A673 (cell line): ENCODE measurements at regions not wholly inside any gene's neighbourhood (a gene's known extent, or its start where the extent isn't known, plus 50 kb on each side); places are given as distances from the start of the nearest gene placed in this dataset.

Source experiments
- BruUV-seq: library from RNA; stranded (reverse); fragments of 400-500 nt; replicated peaks from 2 replicates; lab custom pipeline; 2021; lab: Mats Ljungman, UMichigan
- CTCF ChIA-PET: fragments of 300-600 bp; sonication (Branson Sonifier 250); formaldehyde crosslinking; loops from one replicate; lab custom pipeline; 2022; ENCODE audit warnings: antibody characterized with exemption; lab: Charles Lee
- POLR2A ChIA-PET: fragments of 300-600 bp; sonication (Branson Sonifier 250); formaldehyde crosslinking; loops from one replicate; lab custom pipeline; 2022; ENCODE audit warnings: antibody characterized with exemption; ENCODE audit not compliant: low non-redundant PET; lab: Charles Lee
- DNase-seq: peaks from one replicate; pipeline ENCODE4 v3.0.0-alpha.2; 2015; ENCODE audit warnings: low spot score
- H3K27ac ChIP-seq: fragments of 200-600 bp; sonication (generic); 2 replicates; pipeline ENCODE4 v1.5.1; 2016; ENCODE audit warnings: mixed run types, low read depth, mild to moderate bottlenecking, mixed read lengths, antibody characterized with exemption, low read length; ENCODE audit not compliant: poor library complexity, severe bottlenecking
- H3K27me3 ChIP-seq: fragments of 200-600 bp; sonication (generic); replicated peaks from 2 replicates; pipeline ENCODE4 v1.6.1; 2017; ENCODE audit warnings: mixed run types, low read depth, mild to moderate bottlenecking, mixed read lengths, antibody characterized with exemption, low read length; ENCODE audit not compliant: insufficient read depth, poor library complexity
- H3K36me3 ChIP-seq: fragments of 200-600 bp; sonication (generic); 2 replicates; pipeline ENCODE4 v1.6.1; 2016; ENCODE audit warnings: mixed run types, mild to moderate bottlenecking, mixed read lengths, antibody characterized with exemption, low read length; ENCODE audit not compliant: insufficient read depth, poor library complexity, severe bottlenecking
- H3K4me1 ChIP-seq: fragments of 200-600 bp; sonication (generic); 2 replicates; pipeline ENCODE4 v1.6.1; 2017; ENCODE audit warnings: mixed run types, mild to moderate bottlenecking, mixed read lengths, antibody characterized with exemption, low read length; ENCODE audit not compliant: insufficient read depth, poor library complexity, severe bottlenecking
- H3K4me3 ChIP-seq: fragments of 200-600 bp; sonication (generic); 2 replicates; pipeline ENCODE4 v1.5.1; 2016; ENCODE audit warnings: low read depth, mixed run types, mild to moderate bottlenecking, mixed read lengths, low read length; ENCODE audit not compliant: poor library complexity, severe bottlenecking
- H3K9me3 ChIP-seq: fragments of 200-600 bp; sonication (generic); 2 replicates; pipeline ENCODE4 v1.6.1; 2016; ENCODE audit warnings: mixed run types, low read depth, mild to moderate bottlenecking, mixed read lengths, antibody characterized with exemption, low read length; ENCODE audit not compliant: poor library complexity, severe bottlenecking
- EZH2 ChIP-seq: fragments of 200-600 bp; sonication (generic); IDR thresholded peaks from 2 replicates; pipeline ENCODE4 v1.6.1; 2017; ENCODE audit warnings: borderline replicate concordance, low read depth, mild to moderate bottlenecking, mixed read lengths, antibody characterized with exemption, low read length; ENCODE audit not compliant: poor library complexity, severe bottlenecking
- intact Hi-C: fragments of 100-400 bp; cut with micrococcal nuclease; formaldehyde crosslinking; loops from one replicate; pipeline ENCODE4 v1.10.0; 2022; ENCODE audit not compliant: unreplicated experiment
- TF ChIP-seq, protein P1 (sequence below): fragments of 300-800, 200-600 bp; sonication (generic); conservative IDR thresholded peaks from 2 replicates; pipeline ENCODE4 v1.5.1; 2017; ENCODE audit warnings: low read depth, mild to moderate bottlenecking, antibody characterized with exemption, low read length, moderate library complexity, mixed read lengths

DNA sequence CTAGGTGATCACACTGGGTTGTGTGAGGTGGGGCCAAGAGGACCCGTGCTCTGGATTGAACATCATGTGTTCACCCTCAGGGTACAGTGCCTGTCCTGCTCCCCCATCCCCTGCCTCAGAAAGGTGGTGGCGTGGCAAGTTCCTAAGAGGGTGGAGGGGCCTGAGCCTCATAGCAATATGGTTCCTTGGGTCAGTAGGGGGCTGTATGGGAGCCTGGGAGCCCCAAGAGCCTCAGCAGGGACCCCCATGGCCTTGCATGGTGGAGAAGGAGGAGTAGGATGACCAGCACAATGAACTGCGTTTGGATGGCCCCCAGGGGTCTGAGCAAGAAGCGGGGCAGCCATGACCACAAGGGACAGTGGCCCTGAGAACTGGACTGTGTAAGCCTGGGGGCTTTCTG, 89.6 kb upstream of the SHB start:
- Histone ChIP-seq H3K4me3 (no peak overlapping the region), H3K27me3 (no peaks in the 10 kb centered on the region), H3K9me3 (no peaks in the 10 kb centered on the region), H3K4me1 (no peaks in the 10 kb centered on the region), H3K36me3 (no peaks in the 10 kb centered on the region), H3K27ac (no peak overlapping the region)
- intact Hi-C loops = no loop called here
- BruUV-seq = no TSS peak
- ChIA-PET CTCF (interaction anchor here (1.3 kb wide), 1 partner anchor 71 kb away, joined by 3 read pairs; no protein-coding TSS in a partner anchor), POLR2A (no interaction called here)
- TF ChIP-seq EZH2 = no peak
- TF ChIP-seq, protein P1, sequence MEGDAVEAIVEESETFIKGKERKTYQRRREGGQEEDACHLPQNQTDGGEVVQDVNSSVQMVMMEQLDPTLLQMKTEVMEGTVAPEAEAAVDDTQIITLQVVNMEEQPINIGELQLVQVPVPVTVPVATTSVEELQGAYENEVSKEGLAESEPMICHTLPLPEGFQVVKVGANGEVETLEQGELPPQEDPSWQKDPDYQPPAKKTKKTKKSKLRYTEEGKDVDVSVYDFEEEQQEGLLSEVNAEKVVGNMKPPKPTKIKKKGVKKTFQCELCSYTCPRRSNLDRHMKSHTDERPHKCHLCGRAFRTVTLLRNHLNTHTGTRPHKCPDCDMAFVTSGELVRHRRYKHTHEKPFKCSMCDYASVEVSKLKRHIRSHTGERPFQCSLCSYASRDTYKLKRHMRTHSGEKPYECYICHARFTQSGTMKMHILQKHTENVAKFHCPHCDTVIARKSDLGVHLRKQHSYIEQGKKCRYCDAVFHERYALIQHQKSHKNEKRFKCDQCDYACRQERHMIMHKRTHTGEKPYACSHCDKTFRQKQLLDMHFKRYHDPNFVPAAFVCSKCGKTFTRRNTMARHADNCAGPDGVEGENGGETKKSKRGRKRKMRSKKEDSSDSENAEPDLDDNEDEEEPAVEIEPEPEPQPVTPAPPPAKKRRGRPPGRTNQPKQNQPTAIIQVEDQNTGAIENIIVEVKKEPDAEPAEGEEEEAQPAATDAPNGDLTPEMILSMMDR = no peak
- DNase-seq = no peak

GRCh38 chr9:38157711-38158110, 88.7 kb upstream of the SHB start:
- ChIA-PET CTCF (no interaction called here), POLR2A (no interaction called here)
- Histone ChIP-seq H3K27ac (no peak overlapping the region), H3K27me3 (no peaks in the 10 kb centered on the region), H3K4me1 (no peaks in the 10 kb centered on the region), H3K4me3 (no peak overlapping the region), H3K9me3 (no peaks in the 10 kb centered on the region), H3K36me3 (no peaks in the 10 kb centered on the region)
- intact Hi-C loops = no loop called here
- no peak for DNase-seq
- TF ChIP-seq, protein P1 = no peak
- TF ChIP-seq EZH2 = no peak
- no TSS peak for BruUV-seq

- no TSS peak for BruUV-seq
- DNase-seq = no peak
- no peaks in the 10 kb centered on the region for H3K27me3 ChIP-seq
- H3K36me3 ChIP-seq = no peaks in the 10 kb centered on the region
- ChIA-PET POLR2A (interaction anchor here (0.7 kb wide), 1 partner anchor 18 kb away, joined by 3 read pairs; no protein-coding TSS in a partner anchor), CTCF (interaction anchor here (0.9 kb wide), 1 partner anchor 241 kb away, joined by 3 read pairs; no protein-coding TSS in a partner anchor)
- no peaks in the 10 kb centered on the region for H3K4me1 ChIP-seq
- no peaks in the 10 kb centered on the region for H3K9me3 ChIP-seq
- H3K4me3 ChIP-seq = no peak overlapping the region
- TF ChIP-seq EZH2 = no peak
- TF ChIP-seq, protein P1 = no peak
- no peak overlapping the region for H3K27ac ChIP-seq
- intact Hi-C loops = no loop called here
These were observed 85.7 kb upstream of the SHB start for GRCh38 chr9:38154501-38155421.
